Stimulated activated naive B cell treated with anti-CD40 and anti-IgM and Interleukin-4, amounts not matched to agents 10 μg/mL and 1 μg/mL and 100 μg/mL, for 72 hours (primary cell): ENCODE measurements at regions not wholly inside any gene's neighbourhood (a gene's known extent, or its start where the extent isn't known, plus 50 kb on each side); places are given as distances from the start of the nearest gene placed in this dataset.
"Not testable (repeated sequence)": the region's sequence is repeated elsewhere in the genome, so short reads cannot be mapped to it uniquely, and the experiment has no call there.

Experiments used
- ATAC-seq, 2 donors: fragments of 150-1000 bp; cut with Tn5 transposase; replicated peaks; 2 replicates each; pipeline ENCODE4 v1.10.0; 2021; ENCODE audit warnings: moderate library complexity in 1 of 2
- DNase-seq: peaks from one replicate; pipeline ENCODE4 v3.0.0; 2021
- H3K27ac Mint-ChIP-seq: one replicate; pipeline ENCODE4 v1.8.0; 2022; ENCODE audit warnings: mild to moderate bottlenecking, mixed read lengths
- H3K27me3 Mint-ChIP-seq, 2 donors: one replicate each; pipeline ENCODE4 v1.8.0; 2022; ENCODE audit warnings: mixed read lengths in 2 of 2
- H3K36me3 Mint-ChIP-seq, 2 donors: one replicate each; pipeline ENCODE4 v1.8.0; 2022; ENCODE audit warnings: mixed read lengths in 2 of 2, mild to moderate bottlenecking in 1 of 2
- H3K4me1 Mint-ChIP-seq, 2 donors: one replicate each; pipeline ENCODE4 v1.8.0; 2022; ENCODE audit warnings: mixed read lengths in 2 of 2, mild to moderate bottlenecking in 1 of 2
- H3K4me3 Mint-ChIP-seq, 2 donors: one replicate each; pipeline ENCODE4 v1.8.0; 2022; ENCODE audit warnings: mild to moderate bottlenecking in 2 of 2, mixed read lengths in 2 of 2, moderate library complexity in 1 of 2
- H3K9me3 Mint-ChIP-seq, 2 donors: one replicate each; pipeline ENCODE4 v1.8.0; 2022; ENCODE audit warnings: mixed read lengths in 2 of 2, mild to moderate bottlenecking in 1 of 2

DNA sequence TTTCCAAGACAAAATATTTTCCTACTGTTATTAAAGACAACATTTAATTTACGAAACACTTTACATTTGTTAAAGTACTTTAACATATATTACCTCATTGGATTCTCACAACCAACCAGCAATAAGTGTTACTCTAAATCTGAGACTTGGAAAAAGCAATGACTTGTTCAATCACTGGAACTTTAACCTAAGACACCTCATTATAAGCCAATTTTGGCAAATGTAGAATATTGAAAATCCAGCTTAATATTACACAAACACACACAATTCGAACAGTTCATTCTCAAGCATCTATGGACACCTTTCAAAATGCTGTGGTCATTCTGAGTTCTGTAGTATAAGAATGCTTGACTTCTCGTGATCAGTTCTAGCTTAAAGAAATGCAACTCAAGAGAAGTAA lies 619.4 kb upstream of the CHAC2 start:
- no peak overlapping the region for H3K27ac Mint-ChIP-seq
- H3K4me3 Mint-ChIP-seq, result no peak overlapping the region
- ATAC-seq, result no peak
- H3K9me3 Mint-ChIP-seq, result peaks cover 0 to 3% of the 10 kb centered on the region in 2 donors
- DNase-seq, result no peak
- H3K36me3 Mint-ChIP-seq, result no peaks in the 10 kb centered on the region
- H3K4me1 Mint-ChIP-seq, result no peaks in the 10 kb centered on the region
- no peaks in the 10 kb centered on the region for H3K27me3 Mint-ChIP-seq

GRCh38 chr2:53131416-53131815 lies 636.2 kb upstream of the CHAC2 start:
- ATAC-seq (no peak), DNase-seq (no peak)
- H3K27me3 Mint-ChIP-seq, result no peaks in the 10 kb centered on the region
- no peak overlapping the region for H3K4me3 Mint-ChIP-seq
- peaks cover 0 to 1% of the 10 kb centered on the region in 2 donors for H3K9me3 Mint-ChIP-seq
- H3K4me1 Mint-ChIP-seq, result no peaks in the 10 kb centered on the region
- no peak overlapping the region for H3K27ac Mint-ChIP-seq
- no peaks in the 10 kb centered on the region for H3K36me3 Mint-ChIP-seq

DNA sequence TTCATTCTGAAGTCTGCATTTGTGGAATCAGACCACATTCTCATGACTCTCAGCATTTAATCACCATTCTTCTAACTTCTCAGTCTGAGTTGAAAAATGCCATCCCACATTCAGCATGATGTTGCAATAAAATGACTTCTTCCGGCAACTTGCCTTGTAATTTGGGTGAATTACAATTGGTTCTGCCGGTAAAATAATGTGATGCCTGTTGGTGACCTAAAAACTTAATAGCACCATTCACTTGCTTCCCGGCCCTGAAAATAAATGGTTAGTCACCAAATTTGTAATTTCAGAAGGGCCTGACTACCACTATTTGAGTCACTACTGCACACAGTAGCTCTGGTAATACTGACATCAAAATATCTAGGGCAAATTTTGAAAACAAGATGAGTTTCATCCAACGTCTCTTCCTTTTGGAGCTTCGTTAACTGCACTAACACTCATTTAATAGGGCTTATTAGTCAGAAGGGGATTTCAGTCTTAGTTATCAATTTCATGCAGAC lies 637.1 kb upstream of the CHAC2 start:
- Mint-ChIP-seq H3K9me3 (peaks cover 0 to 1% of the 10 kb centered on the region in 2 donors), H3K4me3 (no peak overlapping the region), H3K36me3 (no peaks in the 10 kb centered on the region), H3K27ac (no peak overlapping the region), H3K4me1 (no peaks in the 10 kb centered on the region), H3K27me3 (no peaks in the 10 kb centered on the region)
- DNase-seq (no peak), ATAC-seq (no peak)

GRCh38 chr2:53129851-53130250 lies 637.8 kb upstream of the CHAC2 start:
- Mint-ChIP-seq H3K27me3 (no peaks in the 10 kb centered on the region), H3K36me3 (no peaks in the 10 kb centered on the region), H3K27ac (no peak overlapping the region), H3K4me1 (no peaks in the 10 kb centered on the region), H3K9me3 (peaks cover 0 to 1% of the 10 kb centered on the region in 2 donors), H3K4me3 (no peak overlapping the region)
- no peak for ATAC-seq
- DNase-seq, result no peak

GRCh38 chr2:53127061-53127650 lies 640.4 kb upstream of the CHAC2 start:
- no peaks in the 10 kb centered on the region for H3K36me3 Mint-ChIP-seq
- no peak for DNase-seq
- no peak overlapping the region for H3K4me3 Mint-ChIP-seq
- no peak for ATAC-seq
- no peaks in the 10 kb centered on the region for H3K4me1 Mint-ChIP-seq
- H3K27ac Mint-ChIP-seq, result no peak overlapping the region
- peaks cover 3 to 7% of the 10 kb centered on the region in 2 donors for H3K9me3 Mint-ChIP-seq
- no peaks in the 10 kb centered on the region for H3K27me3 Mint-ChIP-seq

GRCh38 chr2:53114991-53115390 lies 652.6 kb upstream of the CHAC2 start:
- H3K27me3 Mint-ChIP-seq, result no peaks in the 10 kb centered on the region
- no peak overlapping the region for H3K27ac Mint-ChIP-seq
- ATAC-seq, result no peak
- no peak for DNase-seq
- no peak overlapping the region for H3K4me3 Mint-ChIP-seq
- H3K9me3 Mint-ChIP-seq, result peaks cover 3 to 5% of the 10 kb centered on the region in 2 donors
- H3K36me3 Mint-ChIP-seq, result no peaks in the 10 kb centered on the region
- H3K4me1 Mint-ChIP-seq, result no peaks in the 10 kb centered on the region

GRCh38 chr2:53114582-53114981 lies 653.0 kb upstream of the CHAC2 start:
- no peak overlapping the region for H3K27ac Mint-ChIP-seq
- H3K4me1 Mint-ChIP-seq, result no peaks in the 10 kb centered on the region
- no peak for DNase-seq
- no peaks in the 10 kb centered on the region for H3K36me3 Mint-ChIP-seq
- no peak overlapping the region for H3K4me3 Mint-ChIP-seq
- peaks cover 3 to 5% of the 10 kb centered on the region in 2 donors for H3K9me3 Mint-ChIP-seq
- no peaks in the 10 kb centered on the region for H3K27me3 Mint-ChIP-seq
- ATAC-seq, result no peak

GRCh38 chr2:53112408-53112807 lies 655.2 kb upstream of the CHAC2 start:
- H3K27ac Mint-ChIP-seq, H3K4me3 Mint-ChIP-seq, ATAC-seq, H3K9me3 Mint-ChIP-seq, H3K27me3 Mint-ChIP-seq, H3K36me3 Mint-ChIP-seq, H3K4me1 Mint-ChIP-seq, DNase-seq: not testable (repeated sequence)

DNA sequence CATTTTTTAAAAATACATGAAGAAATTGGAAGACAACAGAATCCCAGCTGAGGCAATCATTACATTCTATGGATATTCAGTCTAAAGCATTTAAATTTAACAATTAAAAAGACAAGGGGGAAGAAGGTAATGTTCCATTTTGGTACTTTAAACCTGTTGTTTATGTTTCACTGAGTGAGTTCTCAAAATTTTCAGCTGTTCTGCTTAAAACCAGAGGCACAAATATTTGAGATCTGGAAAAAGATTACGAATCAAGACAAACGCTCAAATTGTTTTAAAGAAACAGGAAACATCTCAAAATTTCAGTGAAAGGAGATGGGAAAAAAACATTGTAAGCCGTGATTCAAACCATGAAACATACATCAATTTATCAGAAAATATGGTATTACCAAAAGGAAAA lies 656.2 kb upstream of the CHAC2 start:
- no peaks in the 10 kb centered on the region for H3K27me3 Mint-ChIP-seq
- H3K27ac Mint-ChIP-seq, result no peak overlapping the region
- ATAC-seq (no peak), DNase-seq (no peak)
- H3K36me3 Mint-ChIP-seq, result no peaks in the 10 kb centered on the region
- no peak overlapping the region for H3K4me3 Mint-ChIP-seq
- H3K9me3 Mint-ChIP-seq, result peaks cover 3 to 4% of the 10 kb centered on the region in 2 donors
- no peaks in the 10 kb centered on the region for H3K4me1 Mint-ChIP-seq

DNA sequence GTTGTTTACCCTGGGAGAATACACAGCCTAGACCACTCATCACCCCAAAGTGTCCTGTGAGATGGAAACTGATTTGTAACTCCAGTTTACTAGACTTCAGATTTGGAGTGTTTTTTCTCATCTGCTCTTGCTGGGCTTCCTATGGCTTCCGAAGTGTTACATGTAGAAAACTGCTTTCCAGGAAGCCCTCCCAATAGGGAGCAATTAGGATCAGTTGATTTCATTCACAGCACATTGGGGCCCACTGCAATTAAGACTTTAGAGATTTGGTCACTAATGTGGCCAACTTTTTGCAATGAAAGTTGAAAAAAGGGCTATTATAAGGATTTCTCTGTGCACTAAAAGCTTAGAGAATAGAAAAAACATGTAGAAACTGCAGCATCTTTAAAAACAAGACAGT lies 656.6 kb upstream of the CHAC2 start:
- Mint-ChIP-seq H3K27ac (no peak overlapping the region), H3K4me3 (no peak overlapping the region)
- DNase-seq, result no peak

DNA sequence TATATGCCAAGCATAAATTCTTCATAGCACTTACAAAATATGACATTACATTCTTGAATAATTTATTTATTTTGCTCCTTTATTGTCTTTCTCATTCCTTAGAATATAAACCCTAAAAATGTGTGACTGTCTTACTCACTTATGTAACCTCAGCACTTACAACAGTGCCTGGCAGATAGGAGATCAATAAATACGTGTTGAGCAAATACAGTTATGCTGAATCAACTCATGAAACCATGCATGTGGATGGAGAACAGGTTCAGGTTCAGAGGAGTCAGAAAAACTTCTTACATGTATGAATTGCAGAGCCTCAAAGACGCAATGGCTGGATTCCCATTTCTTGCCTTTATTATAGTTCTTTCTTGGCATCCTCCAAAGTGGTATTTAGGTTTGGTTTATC lies 659.4 kb upstream of the CHAC2 start:
- Mint-ChIP-seq H3K4me3 (no peak overlapping the region), H3K4me1 (no peaks in the 10 kb centered on the region), H3K36me3 (no peaks in the 10 kb centered on the region), H3K27me3 (no peaks in the 10 kb centered on the region), H3K27ac (no peak overlapping the region), H3K9me3 (peaks cover 5 to 7% of the 10 kb centered on the region in 2 donors)
- ATAC-seq (no peak), DNase-seq (no peak)

More for the DNA sequence above, 656.6 kb upstream of the CHAC2 start:
- ATAC-seq, result no peak
- Mint-ChIP-seq H3K36me3 (no peaks in the 10 kb centered on the region), H3K9me3 (peaks cover 4 to 5% of the 10 kb centered on the region in 2 donors), H3K27me3 (no peaks in the 10 kb centered on the region), H3K4me1 (no peaks in the 10 kb centered on the region)

DNA sequence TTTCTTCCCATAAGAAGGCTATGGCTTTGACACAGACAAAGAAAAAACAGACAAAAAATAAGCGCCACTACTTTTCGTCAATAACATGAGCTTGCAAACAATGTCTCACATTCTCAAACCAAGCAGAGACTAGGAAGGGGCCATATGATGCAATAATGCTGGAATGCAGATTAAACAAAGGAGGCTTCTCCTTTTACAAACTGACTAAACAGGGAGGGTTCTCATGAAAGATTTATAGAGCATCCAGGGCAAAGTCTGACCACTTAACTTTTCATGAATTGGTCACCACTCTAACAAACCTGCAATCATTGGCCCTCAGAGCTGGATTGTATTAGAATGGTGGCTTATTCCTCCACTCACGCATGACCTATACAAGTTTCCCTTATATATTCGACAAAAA lies 663.3 kb upstream of the CHAC2 start:
- no peak for DNase-seq
- no peaks in the 10 kb centered on the region for H3K36me3 Mint-ChIP-seq
- no peak overlapping the region for H3K27ac Mint-ChIP-seq
- H3K4me3 Mint-ChIP-seq, result no peak overlapping the region
- H3K9me3 Mint-ChIP-seq, result peaks cover 3 to 4% of the 10 kb centered on the region in 2 donors
- no peak for ATAC-seq
- H3K4me1 Mint-ChIP-seq, result no peaks in the 10 kb centered on the region
- no peaks in the 10 kb centered on the region for H3K27me3 Mint-ChIP-seq

- H3K9me3 Mint-ChIP-seq, result peaks cover 3 to 4% of the 10 kb centered on the region in 2 donors
- no peaks in the 10 kb centered on the region for H3K36me3 Mint-ChIP-seq
- no peak overlapping the region for H3K4me3 Mint-ChIP-seq
- no peak overlapping the region for H3K27ac Mint-ChIP-seq
- no peaks in the 10 kb centered on the region for H3K27me3 Mint-ChIP-seq
- ATAC-seq (no peak), DNase-seq (no peak)
- no peaks in the 10 kb centered on the region for H3K4me1 Mint-ChIP-seq
Observed at GRCh38 chr2:53103679-53104078, 663.9 kb upstream of the CHAC2 start.

GRCh38 chr2:53098696-53099078 lies 668.9 kb upstream of the CHAC2 start:
- DNase-seq (no peak), ATAC-seq (no peak)
- Mint-ChIP-seq H3K4me1 (no peaks in the 10 kb centered on the region), H3K9me3 (peaks cover 0 to 1% of the 10 kb centered on the region in 2 donors), H3K27ac (no peak overlapping the region), H3K27me3 (no peaks in the 10 kb centered on the region), H3K4me3 (no peak overlapping the region), H3K36me3 (no peaks in the 10 kb centered on the region)

DNA sequence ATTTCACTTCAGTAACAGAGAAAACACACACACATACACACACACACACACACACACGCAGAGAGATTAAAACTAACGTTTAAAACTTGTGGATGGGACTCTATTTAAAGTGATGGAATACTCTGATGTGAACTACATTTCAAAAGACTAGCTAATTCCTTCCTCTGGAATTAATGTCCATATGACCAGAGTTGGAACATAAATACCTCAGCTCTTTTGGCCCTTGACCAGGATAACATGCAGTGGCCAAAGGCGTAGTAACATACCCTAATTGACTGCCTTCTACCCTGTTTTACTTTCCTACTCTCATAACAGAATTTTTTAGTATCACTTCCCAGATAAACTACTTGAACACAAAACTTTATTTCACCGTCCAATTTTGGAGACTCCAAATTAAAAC lies 671.3 kb upstream of the CHAC2 start:
- no peak overlapping the region for H3K27ac Mint-ChIP-seq
- no peaks in the 10 kb centered on the region for H3K9me3 Mint-ChIP-seq
- H3K36me3 Mint-ChIP-seq, result no peaks in the 10 kb centered on the region
- H3K27me3 Mint-ChIP-seq, result no peaks in the 10 kb centered on the region
- H3K4me3 Mint-ChIP-seq, result no peak overlapping the region
- H3K4me1 Mint-ChIP-seq, result no peaks in the 10 kb centered on the region
- ATAC-seq, result no peak
- DNase-seq, result no peak

- no peaks in the 10 kb centered on the region for H3K27me3 Mint-ChIP-seq
- ATAC-seq, result no peak
- H3K4me3 Mint-ChIP-seq, result no peak overlapping the region
- H3K9me3 Mint-ChIP-seq, result no peaks in the 10 kb centered on the region
- no peak for DNase-seq
- no peaks in the 10 kb centered on the region for H3K36me3 Mint-ChIP-seq
- H3K27ac Mint-ChIP-seq, result no peak overlapping the region
- H3K4me1 Mint-ChIP-seq, result no peaks in the 10 kb centered on the region
Observed at GRCh38 chr2:53095664-53096063, 671.9 kb upstream of the CHAC2 start.
